Mammary epithelial cell (primary cell): ENCODE measurements at regions not wholly inside any gene's neighbourhood (a gene's known extent, or its start where the extent isn't known, plus 50 kb on each side); places are given as distances from the start of the nearest gene placed in this dataset.

ENCODE experiments used
- EZH2 ChIP-seq: IDR thresholded peaks from 2 replicates; pipeline ENCODE4 v1.6.1; 2012; ENCODE audit warnings: low read length, inconsistent platforms, borderline replicate concordance
- TF ChIP-seq, protein P1 (sequence below), 2 donors: IDR thresholded peaks in 1 of 2; conservative IDR thresholded peaks in 1 of 2; 2 replicates each; pipeline ENCODE4 v1.5.1; 2011 to 2012; ENCODE audit warnings: inconsistent platforms in 2 of 2, low read length in 2 of 2, mild to moderate bottlenecking in 2 of 2, control low read depth in 1 of 2, low read depth in 1 of 2; ENCODE audit not compliant: insufficient read depth in 1 of 2; ENCODE audit errors: extremely low read depth in 1 of 2

DNA sequence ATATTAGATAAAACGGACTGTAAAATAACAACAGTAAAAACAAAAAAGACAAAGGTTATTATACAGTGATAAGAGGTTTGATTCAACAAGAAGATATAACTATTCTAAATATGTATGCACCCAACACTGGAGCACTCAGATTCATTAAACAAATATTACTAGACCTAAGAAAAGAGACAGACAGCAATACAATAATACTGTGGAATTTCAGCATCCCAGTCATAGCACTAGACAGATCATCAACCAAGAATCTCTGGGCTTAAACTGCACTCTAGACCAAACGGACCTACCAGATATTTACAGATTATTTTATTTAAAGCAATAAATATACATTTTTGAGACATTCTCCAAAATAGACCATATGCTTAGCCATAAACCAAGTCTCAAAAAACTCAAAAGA is 263.8 kb downstream of the C6orf118 start:
- TF ChIP-seq, protein P1, sequence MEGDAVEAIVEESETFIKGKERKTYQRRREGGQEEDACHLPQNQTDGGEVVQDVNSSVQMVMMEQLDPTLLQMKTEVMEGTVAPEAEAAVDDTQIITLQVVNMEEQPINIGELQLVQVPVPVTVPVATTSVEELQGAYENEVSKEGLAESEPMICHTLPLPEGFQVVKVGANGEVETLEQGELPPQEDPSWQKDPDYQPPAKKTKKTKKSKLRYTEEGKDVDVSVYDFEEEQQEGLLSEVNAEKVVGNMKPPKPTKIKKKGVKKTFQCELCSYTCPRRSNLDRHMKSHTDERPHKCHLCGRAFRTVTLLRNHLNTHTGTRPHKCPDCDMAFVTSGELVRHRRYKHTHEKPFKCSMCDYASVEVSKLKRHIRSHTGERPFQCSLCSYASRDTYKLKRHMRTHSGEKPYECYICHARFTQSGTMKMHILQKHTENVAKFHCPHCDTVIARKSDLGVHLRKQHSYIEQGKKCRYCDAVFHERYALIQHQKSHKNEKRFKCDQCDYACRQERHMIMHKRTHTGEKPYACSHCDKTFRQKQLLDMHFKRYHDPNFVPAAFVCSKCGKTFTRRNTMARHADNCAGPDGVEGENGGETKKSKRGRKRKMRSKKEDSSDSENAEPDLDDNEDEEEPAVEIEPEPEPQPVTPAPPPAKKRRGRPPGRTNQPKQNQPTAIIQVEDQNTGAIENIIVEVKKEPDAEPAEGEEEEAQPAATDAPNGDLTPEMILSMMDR (conservative IDR thresholded peaks at IDR 0.05 in 1 of 2, IDR thresholded peaks at IDR 0.05 in 1 of 2; ENCODE audit: extremely low read depth in 1 of 2, insufficient read depth in 1 of 2, low read depth in 1 of 2, low read length in 2 of 2), result no peak
- no peak for TF ChIP-seq EZH2
